Hematopoietic multipotent progenitor cell treated with erythropoietin and hydrocortisone succinate and interleukin-3 and kit ligand, for 8 days (in vitro differentiated cells): ENCODE measurements at regions not wholly inside any gene's neighbourhood (a gene's known extent, or its start where the extent isn't known, plus 50 kb on each side); places are given as distances from the start of the nearest gene placed in this dataset.
"Not testable (repeated sequence)": the region's sequence is repeated elsewhere in the genome, so short reads cannot be mapped to it uniquely, and the experiment has no call there.

Source experiments
- DNase-seq: peaks from one replicate; pipeline ENCODE4 v3.0.0-alpha.2; 2015

- DNase-seq = no peak
Measured at GRCh38 chr7:152905949-152906348, 146.4 kb downstream of the ACTR3B start.

GRCh38 chr7:152907042-152907761 lies 147.7 kb downstream of the ACTR3B start:
- DNase-seq = no peak

GRCh38 chr7:152909280-152909679 lies 149.7 kb downstream of the ACTR3B start:
- no peak for DNase-seq

GRCh38 chr7:152909683-152910544 lies 150.4 kb downstream of the ACTR3B start:
- no peak for DNase-seq

- no peak for DNase-seq
Measured at GRCh38 chr7:152910545-152911225, 151.1 kb downstream of the ACTR3B start.

GRCh38 chr7:152911226-152911560 lies 151.6 kb downstream of the ACTR3B start:
- DNase-seq = no peak

- DNase-seq = no peak
Measured at GRCh38 chr7:152911922-152912321, 152.4 kb downstream of the ACTR3B start.

GRCh38 chr7:152912511-152912910 lies 153.0 kb downstream of the ACTR3B start:
- no peak for DNase-seq

GRCh38 chr7:152913492-152913891 lies 153.9 kb downstream of the ACTR3B start:
- no peak for DNase-seq

GRCh38 chr7:152914014-152914844 lies 154.7 kb downstream of the ACTR3B start:
- no peak for DNase-seq

GRCh38 chr7:152914845-152915102 lies 155.2 kb downstream of the ACTR3B start:
- DNase-seq = not testable (repeated sequence)

- DNase-seq = no peak
Measured at GRCh38 chr7:152922318-152923081, 162.9 kb downstream of the ACTR3B start.

GRCh38 chr7:152923711-152924110 lies 164.2 kb downstream of the ACTR3B start:
- DNase-seq = no peak

- no peak for DNase-seq
Measured at GRCh38 chr7:152924238-152924637, 164.7 kb downstream of the ACTR3B start.

- no peak for DNase-seq
Measured at GRCh38 chr7:152924826-152925411, 165.4 kb downstream of the ACTR3B start.

GRCh38 chr7:152925412-152926147 lies 166.0 kb downstream of the ACTR3B start:
- no peak for DNase-seq

- no peak for DNase-seq
Measured at GRCh38 chr7:152931633-152932032, 172.1 kb downstream of the ACTR3B start.

GRCh38 chr7:152937282-152937681 lies 177.7 kb downstream of the ACTR3B start:
- DNase-seq = no peak

GRCh38 chr7:152946616-152947015 lies 187.1 kb downstream of the ACTR3B start:
- DNase-seq = not testable (repeated sequence)

- DNase-seq = no peak
Measured at GRCh38 chr7:152947686-152948085, 188.1 kb downstream of the ACTR3B start.

- no peak for DNase-seq
Measured at GRCh38 chr7:152949253-152949652, 189.7 kb downstream of the ACTR3B start.
